ENCODE measurements at regions not wholly inside any gene's neighbourhood (a gene's known extent, or its start where the extent isn't known, plus 50 kb on each side); places are given as distances from the start of the nearest gene placed in this dataset.

DNA sequence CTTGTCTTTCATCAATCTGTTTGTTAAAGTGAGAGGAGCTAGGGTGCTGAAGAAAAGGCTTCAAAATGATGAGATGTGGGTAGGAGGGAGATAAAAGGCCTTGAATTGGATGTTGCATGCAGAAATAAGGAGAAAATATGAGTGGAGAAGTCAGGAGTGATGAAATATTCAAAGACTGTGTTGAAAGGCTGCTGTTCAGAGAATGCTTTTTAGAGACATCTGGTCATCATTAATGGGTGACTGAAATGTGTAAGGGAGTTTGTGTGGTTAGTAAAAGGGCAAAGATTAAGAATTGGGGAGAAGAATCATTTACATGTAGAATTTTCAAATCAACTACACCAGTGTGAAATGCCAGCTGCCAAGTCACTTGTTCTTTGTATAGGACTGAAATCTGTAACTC is 383.9 kb downstream of the MAT2B start:
- TF ChIP-seq, protein P1, sequence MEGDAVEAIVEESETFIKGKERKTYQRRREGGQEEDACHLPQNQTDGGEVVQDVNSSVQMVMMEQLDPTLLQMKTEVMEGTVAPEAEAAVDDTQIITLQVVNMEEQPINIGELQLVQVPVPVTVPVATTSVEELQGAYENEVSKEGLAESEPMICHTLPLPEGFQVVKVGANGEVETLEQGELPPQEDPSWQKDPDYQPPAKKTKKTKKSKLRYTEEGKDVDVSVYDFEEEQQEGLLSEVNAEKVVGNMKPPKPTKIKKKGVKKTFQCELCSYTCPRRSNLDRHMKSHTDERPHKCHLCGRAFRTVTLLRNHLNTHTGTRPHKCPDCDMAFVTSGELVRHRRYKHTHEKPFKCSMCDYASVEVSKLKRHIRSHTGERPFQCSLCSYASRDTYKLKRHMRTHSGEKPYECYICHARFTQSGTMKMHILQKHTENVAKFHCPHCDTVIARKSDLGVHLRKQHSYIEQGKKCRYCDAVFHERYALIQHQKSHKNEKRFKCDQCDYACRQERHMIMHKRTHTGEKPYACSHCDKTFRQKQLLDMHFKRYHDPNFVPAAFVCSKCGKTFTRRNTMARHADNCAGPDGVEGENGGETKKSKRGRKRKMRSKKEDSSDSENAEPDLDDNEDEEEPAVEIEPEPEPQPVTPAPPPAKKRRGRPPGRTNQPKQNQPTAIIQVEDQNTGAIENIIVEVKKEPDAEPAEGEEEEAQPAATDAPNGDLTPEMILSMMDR (IDR thresholded peaks at IDR 0.05 in 4 of 5, conservative IDR thresholded peaks at IDR 0.05 in 1 of 5): no peak
- TF ChIP-seq POLR2A (IDR thresholded peaks at IDR 0.05): no peak

All from gastrocnemius medialis (tissue), 4 donors.